Activated T-cell treated with anti-CD3 and anti-CD28 coated beads for 48 hours (primary cell): ENCODE measurements at regions not wholly inside any gene's neighbourhood (a gene's known extent, or its start where the extent isn't known, plus 50 kb on each side); places are given as distances from the start of the nearest gene placed in this dataset.
"Not testable (repeated sequence)": the region's sequence is repeated elsewhere in the genome, so short reads cannot be mapped to it uniquely, and the experiment has no call there.

Source experiments
- DNase-seq: peaks from one replicate; pipeline ENCODE4 v3.0.0-alpha.2; 2020; ENCODE audit warnings: low read depth

DNA sequence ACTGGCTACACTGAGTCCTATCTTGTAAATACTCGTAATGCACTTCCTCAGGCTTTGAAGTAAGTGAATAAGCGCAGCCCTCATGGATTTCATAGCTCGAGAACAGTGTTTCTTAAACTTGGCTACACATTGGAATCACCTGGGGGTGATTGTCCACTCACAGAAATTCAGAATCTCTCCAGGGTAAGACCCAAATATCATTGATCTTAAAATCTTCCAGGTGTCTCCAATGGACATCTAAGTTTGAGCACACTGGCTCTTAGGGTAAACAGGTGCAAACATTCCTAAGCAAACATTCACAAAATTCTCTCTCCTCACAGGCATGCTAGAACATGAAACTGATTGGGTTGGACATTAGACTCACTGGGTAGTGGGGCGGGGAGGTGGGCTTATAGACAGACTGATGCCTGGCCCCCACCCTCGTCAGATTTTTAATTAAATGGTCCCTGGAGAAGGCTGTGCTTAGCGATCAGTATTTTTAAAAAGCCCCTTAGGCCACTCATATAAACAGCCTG is 279.7 kb upstream of the TBL1XR1 start:
- DNase-seq = no peak

DNA sequence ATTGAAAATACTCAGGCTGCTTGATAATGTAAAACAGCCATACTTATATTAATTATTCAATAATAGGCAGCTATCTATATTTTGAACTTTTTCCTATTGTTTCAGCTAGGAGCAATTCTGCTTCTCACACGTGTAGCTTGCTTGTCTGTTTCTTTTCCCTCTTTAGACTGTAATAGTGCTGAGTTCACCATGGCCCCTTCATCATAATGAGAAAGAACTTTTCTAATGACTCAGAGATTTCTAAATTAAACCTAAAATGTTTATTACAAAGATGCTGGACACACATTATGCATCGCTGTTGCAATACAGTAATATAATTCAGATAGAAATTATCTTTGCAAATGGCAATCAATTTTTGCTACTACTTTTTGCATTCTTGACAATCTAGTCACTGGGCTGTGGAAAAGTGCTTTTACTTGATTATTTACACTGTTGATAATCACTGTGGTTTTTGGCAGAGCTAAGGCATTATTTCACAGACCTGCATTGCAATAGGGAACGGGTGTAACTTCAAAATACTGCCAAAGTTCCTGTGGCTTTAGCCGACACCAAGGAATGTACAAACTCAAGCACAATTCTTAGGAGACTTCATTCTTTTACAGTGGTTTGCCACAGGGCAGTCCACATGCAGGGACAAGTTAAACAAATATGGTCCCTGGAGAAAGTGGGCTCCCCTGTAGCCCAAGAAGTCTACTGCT is 281.0 kb upstream of the TBL1XR1 start:
- no peak for DNase-seq

DNA sequence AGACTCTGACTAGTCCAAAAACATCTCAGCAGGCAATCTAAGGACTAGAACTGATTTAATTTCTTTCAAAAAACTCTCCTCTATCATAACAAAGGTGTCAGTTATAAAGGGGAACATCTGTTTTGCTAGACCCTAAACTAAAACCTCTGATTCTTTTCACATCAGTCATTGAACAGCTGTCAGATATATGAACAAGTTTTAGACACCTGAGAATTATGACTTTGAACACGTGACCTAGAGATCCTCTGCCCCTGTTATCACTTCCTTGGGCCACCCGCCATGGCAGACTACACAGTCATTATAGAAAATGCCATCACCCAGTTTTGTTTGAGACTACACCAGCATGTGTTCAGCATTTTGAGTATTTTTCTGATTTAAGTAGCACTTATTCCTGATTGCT is 282.3 kb upstream of the TBL1XR1 start:
- no peak for DNase-seq

DNA sequence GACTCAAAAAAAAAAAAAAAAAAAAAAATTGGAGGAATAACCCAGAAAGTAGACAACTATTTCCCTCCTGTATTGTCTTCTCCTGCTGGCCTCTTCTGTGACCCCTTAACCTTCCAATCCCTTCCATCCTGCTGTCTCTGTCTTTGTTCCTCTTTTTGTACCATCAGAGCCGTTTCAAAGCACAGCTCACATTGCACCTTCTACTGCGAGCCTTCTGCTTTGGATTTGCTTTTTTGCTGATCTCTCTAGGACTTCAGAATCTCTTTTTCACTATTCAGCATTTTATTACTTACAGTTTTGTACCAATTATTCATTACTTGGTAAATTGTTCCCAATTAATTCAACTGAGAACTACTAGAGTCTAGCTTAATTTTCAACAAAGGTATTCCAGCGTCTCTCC is 284.0 kb upstream of the TBL1XR1 start:
- no peak for DNase-seq

DNA sequence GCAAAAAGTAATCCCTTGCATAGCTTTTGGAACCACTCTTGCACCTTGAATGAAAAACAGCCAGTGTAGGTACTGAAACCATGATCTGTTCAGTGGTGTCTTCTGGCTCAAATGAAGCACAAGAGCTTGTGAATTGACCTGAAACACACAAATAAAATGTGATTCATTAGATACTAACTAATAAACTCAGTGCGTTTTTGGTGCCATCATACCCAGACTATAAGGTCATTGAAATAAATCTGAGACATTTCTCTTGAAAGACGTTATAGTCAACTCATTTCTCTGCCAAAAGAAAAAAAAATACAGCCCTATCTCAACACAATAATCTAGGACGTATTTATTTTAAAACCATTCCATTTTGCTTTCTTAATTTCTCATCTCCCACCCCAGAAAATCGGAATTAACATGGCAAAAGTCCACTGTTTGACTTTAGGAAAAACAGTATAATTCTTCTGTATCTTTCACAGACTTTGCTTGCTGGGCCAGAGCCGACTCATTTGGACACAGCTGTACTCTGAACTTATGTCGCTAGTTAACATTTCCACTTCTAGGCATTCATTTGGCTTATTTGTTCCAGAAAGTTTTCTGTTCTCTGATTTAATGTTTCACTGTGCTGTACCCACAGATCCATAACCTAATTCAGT is 284.9 kb upstream of the TBL1XR1 start:
- no peak for DNase-seq

DNA sequence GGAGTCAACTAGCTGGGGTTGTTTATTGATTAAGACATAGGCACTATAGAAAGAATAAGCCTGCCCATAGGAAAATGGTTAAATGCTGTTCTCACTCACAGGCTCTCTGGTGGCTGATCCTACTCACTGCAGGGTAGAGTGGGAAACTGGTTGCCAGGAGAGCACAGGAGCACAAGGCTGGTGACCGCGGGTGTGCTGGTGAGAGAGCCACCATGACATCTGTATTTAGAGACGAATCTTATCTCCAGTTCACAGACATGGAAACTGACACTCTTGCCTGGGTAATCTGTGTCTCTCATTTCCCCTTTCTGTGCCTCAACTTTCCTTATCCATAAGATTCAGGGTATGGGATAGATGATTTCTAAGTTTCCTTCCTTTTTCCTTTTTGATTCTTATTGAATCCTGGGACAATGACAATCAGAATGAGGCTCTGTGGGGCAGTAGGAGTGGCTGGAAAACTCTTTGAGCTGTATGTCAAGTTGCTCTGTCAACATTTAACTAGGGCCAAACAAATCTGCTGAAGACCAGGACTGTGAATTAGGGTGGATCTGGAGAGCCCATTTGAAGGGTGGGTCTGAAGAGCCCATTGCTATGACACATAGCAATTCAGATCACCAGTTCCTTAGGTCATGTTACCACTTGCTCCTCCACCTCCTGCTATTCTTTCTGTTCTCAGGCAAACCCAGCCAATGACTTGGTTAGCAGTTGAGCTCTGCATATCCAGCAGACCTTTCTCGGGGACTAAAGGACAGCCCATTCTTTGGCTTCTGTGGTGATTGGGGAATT is 286.1 kb upstream of the TBL1XR1 start:
- DNase-seq = no peak

DNA sequence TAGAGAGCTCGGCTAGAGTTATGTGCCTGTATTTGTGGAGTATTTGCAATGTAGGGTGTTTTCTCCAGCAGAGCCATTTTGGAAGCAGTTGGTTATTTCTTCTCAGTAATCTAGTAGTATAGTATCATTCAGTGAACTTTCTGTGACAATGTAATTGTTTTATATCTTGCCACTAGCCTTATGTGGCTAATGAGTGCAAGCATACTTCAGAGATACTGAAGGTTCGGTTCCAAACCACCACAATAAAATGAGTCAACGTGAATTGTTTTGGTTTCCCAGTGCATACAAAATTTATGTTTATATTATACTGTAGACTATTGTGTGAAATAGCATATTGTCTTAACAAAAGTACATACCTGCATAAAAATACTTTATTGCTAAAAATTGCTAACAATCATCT is 286.9 kb upstream of the TBL1XR1 start:
- DNase-seq = no peak

DNA sequence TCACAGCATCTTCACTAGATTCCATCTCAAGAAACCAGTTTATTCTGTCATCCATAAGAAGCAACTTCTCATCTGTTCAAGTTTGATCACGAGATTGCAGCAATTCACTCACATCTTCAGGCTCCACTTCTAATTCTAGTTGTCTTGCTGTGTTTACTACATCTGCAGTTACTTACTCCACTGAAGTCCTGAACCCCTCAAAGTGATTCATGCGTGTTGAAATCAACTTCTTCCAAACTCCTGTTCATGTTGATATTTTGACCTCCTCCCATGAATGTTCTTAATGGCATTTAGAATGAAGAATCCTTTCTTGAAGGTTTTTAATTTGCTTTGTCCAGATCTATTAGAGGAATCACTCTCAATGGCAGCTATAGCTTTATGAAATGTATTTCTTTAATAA is 287.6 kb upstream of the TBL1XR1 start:
- no peak for DNase-seq

DNA sequence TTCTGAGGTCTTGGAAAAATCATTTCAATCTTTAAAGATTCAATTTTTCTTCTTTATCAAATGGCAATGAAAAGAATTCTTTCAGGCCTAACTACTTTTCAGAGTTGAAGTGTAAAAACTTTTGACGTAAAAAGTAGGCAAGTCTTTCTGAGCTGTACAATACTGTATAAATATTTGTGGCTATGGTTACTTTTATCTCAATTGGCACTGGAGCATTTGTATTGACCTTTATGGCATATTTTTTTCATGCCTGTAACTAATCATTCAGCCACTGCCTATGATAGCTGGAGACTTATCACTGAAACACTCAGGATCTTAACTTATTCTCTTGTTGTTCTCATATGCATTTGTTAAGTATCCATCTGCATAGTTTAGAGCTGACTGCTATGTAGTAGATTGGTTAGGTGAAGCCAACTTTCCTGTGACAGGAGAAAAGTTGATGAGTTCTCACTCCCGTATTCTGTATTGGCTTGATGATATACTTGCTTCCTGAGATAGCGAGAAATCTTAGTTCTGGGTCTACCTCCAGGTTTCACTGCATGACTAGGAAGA is 290.4 kb upstream of the TBL1XR1 start:
- no peak for DNase-seq

DNA sequence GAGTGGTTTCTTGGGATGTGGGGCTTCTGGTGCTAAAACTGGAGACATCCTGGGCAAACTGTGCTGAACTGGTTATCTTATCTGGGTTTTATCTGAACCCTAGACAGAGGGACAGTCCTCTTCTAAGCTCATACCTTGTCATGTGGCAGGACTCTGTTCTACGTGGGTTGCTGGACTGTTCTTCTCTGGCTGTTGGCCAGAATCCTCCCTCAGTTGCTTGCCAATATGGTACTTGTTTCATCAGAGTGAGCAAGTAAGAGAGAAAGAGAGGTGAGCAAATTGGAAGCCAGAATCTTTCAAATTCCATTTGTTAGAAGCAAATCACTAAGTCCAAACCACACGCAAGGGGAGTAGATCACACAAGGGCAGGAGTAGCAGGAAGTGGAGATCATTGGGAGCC is 291.5 kb upstream of the TBL1XR1 start:
- no peak for DNase-seq

DNA sequence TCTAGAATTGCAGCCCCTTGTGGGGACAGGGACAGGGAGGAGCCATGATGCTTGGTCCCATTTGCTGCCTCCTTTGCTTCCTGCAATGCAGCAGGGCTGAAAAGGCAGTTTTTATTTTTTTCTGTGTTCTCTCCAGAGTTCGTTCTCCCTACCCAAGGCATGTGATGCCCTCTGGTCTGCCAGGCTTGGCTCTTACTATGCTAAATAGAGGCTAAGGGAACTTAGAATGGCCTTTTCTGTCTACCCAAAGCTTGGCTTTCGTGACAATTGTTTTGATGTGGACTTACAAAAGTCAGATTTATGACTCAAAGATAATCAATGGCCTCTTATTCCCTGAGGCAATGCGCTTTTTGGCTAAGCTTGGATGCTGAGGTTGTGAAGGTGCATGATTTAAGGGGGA is 293.3 kb upstream of the TBL1XR1 start:
- DNase-seq = no peak

DNA sequence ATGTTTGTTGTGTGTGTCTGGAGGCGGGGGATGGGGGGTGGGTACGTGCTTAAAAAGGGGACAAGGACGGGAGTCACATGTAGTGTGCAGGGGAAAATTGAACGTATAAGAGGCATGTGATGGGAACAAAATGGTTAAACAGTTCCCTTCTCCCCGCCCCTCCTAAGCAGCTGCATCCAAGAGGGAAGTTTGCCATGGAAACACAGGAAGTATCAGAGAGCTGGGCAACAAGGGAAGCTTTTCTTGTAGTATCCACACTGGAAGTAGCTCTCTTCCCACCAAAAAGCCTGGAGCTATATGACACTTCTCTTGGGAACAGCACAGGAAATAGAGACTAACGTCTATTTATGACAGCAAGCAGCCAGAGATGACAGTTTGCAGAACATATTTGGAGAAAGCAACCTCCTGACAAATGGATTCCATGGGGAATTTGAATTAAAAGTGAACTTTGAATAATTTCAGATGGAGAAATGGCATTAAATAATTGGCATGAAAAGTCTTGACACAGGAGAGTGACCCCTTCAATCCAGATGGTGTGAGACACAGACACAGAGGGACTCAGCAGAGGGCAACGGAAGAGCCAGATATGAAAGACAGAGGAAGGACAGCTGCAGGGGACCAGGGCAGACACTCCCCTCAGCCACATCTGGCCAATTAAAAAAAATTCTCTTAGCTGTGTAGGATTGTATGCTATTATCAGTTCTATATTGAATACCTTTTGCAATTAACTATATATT is 294.2 kb upstream of the TBL1XR1 start:
- no peak for DNase-seq

DNA sequence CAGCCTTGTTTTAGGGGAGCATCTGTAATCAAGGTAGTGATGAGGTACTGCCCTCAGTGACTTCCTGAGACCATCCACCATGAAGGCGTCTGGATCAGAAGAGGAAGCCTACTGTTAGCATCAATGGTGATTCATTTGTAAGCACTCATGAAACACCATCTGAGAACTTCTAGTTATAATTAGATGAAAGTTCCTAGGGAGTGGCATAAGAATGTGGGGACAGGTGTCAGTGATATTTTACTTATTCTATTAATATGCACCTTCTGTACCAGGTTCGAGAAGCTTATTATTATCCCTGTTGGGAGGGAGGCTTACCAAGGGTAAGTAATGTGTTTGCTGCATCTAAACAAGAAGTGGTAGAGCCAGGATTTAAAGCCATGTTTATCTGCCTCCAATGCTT is 295.8 kb upstream of the TBL1XR1 start:
- no peak for DNase-seq

DNA sequence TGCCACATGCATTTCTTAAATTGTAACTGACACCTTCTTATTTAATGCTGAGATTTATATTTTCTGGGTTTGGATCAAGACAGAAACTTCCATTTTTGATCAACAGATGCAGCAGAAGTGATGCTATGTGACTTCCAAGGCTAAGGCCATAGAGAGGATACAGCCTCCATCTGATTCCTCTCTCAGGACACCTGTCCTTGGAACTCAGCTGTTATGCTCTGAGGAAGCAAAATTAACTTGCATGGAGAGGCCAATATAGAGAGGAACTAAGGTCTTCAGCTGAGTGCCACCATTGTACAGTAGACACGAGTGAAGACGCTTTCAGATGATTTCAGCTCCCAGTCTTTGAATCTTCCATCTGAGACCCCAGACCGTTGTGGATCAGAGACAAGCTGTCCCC is 296.9 kb upstream of the TBL1XR1 start:
- DNase-seq = no peak

DNA sequence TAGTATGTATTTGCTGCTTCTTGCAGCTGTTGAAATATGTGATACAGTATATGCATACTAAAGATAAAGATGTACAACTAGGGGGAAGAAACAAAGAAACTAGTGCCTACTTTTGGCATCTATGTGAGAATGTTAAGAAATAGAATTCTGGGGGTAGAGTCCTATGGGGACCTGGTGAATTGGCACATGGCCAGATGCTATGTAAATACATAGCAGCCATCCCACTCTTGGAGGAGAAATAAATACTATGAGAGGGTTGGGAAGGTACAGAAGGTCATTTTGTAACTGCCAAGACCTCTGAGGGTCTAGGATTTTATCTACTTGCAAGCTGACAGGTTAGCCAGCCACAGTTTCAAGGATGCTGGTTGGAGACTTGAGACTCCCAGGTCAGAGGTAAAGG is 298.3 kb upstream of the TBL1XR1 start:
- no peak for DNase-seq

DNA sequence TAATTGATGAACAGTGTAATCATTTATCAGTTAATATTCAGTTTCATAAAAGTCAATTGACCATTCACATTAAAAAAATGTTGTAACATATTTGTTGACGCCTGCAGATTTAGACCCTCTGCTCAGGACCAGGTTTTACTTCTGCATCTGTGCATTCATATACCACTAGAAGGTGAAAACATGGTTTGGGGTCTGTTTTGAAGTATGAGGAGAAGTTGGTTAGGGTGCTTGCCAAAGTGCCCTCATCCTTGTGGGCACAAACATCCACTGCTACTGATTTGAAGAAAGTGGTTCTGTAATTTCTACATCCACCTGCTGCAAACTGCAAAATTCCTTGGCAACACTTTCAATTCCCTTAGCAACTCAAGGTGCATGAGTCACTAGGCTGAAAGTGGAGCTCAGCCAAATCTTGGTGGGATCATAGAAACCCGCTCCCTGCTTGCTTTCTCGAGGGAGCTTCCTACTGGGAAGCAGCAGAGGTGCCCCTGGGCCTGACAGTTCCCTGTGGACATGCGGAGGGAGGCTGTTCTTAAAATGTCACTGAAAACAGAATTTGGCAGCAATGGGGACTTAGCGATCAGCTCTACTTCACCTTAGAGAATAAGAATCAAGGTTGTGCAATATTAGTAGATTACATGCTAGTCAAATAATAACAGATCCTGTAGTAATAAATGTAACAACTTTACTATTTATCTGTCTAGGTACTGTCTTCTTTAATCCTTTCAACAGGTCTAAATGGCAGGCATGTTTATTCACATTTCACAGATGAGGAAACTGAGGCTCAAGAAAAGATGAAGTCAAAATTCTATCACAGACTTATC is 301.0 kb upstream of the TBL1XR1 start:
- DNase-seq = no peak

DNA sequence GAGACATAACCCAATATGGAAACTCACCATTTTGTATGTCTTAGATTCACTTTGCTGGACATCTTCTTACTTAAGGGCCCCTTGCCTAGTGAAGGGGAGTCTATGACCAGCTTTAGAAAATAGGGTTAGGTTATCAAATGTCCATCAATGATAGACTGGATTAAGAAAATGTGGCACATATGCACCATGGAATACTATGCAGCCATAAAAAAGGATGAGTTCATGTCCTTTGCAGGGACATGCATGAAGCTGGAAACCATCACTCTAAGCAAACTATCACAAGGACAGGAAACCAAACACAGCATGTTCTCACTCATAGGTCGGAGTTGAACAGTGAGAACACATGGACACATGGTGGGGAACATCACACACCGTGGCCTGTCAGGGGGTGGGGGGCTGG is 301.8 kb upstream of the TBL1XR1 start:
- not testable (repeated sequence) for DNase-seq

DNA sequence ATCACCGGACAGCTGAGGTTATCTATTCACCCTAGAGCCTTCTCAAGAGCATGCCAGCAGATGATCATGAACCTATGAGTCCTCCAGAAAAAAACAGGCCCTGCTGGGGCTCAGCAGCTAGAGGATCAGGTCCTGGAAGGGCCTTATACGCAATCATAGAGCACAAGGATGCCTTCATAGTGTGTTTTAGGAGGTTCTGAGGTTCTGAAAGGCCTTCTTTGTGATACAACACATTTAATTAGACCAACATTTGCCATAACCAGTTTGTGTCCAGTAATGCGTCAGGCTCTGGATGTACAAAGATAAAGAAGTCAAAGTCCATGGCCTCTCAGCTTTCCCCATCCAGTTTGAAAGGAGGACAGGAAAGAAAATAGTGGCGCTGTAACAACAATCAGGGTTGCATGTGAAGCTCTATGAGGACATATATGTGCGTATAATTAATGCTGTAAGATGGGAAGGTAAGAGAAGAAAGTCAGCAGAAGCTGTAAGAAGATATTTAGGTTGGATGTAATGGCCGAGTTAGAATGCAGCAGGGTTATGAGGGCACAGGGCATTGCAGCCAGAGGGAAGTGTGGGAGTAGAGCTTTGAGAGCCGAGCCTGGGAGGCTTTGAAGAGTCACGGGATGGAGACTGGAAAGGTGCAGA is 302.6 kb upstream of the TBL1XR1 start:
- DNase-seq = no peak

DNA sequence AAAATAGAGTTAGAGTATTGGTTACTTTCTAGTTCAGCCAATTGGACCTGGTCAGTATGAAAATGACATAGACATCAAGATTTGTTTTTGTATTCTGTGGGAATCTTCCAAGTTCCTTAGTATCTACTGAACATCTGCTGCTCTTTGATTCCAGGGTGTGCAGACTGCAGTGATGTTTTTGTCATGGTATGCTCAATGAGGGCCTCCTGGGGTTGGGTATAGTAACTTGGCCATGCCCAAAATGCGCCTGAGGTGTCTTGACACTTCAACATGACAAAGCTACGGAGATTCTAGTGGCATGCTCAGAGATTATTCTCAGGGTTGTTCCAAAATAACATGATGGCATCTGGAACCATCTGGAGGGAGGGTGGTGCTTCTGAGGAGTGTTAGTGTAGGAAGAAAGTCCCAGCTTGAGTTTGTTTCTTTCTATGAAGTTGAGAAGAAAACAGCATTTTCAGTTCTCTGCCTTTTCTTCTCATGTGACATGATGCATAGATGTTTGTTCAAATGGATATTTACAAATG is 313.5 kb upstream of the TBL1XR1 start:
- no peak for DNase-seq
